ENCODE measurements at regions not wholly inside any gene's neighbourhood (a gene's known extent, or its start where the extent isn't known, plus 50 kb on each side); places are given as distances from the start of the nearest gene placed in this dataset.
"Not testable (repeated sequence)": the region's sequence is repeated elsewhere in the genome, so short reads cannot be mapped to it uniquely, and the experiment has no call there.

GRCh38 chr4:72876946-72877345 lies 192.6 kb downstream of the COX18 start:
- Histone ChIP-seq H3K4me1 (no peaks in the 10 kb centered on the region), H3K36me3 (no peaks in the 10 kb centered on the region), H3K27ac (no peak overlapping the region), H3K9me3 (no peaks in the 10 kb centered on the region), H3K4me3 (no peak overlapping the region), H3K27me3 (no peaks in the 10 kb centered on the region)
- no peak for DNase-seq (ENCODE audit: extremely low spot score in 2 of 2)
- intact Hi-C loops (cut with DNase I), result no loop called here
- TF ChIP-seq POLR2AphosphoS5 (IDR thresholded peaks at IDR 0.05; ENCODE audit: insufficient read depth in 1 of 2, low read depth in 1 of 2) (no peak), CTCF (IDR thresholded peaks at IDR 0.05) (no peak), POLR2A (IDR thresholded peaks at IDR 0.05) (no peak)

GRCh38 chr4:72875545-72875944 lies 194.0 kb downstream of the COX18 start:
- H3K27me3 ChIP-seq, result no peaks in the 10 kb centered on the region
- H3K36me3 ChIP-seq, result no peaks in the 10 kb centered on the region
- no peak overlapping the region for H3K4me3 ChIP-seq
- intact Hi-C loops (cut with DNase I), result no loop called here
- H3K9me3 ChIP-seq, result no peaks in the 10 kb centered on the region
- TF ChIP-seq CTCF (IDR thresholded peaks at IDR 0.05), result no peak
- TF ChIP-seq POLR2AphosphoS5 (IDR thresholded peaks at IDR 0.05; ENCODE audit: insufficient read depth in 1 of 2, low read depth in 1 of 2), result no peak
- no peak for TF ChIP-seq POLR2A (IDR thresholded peaks at IDR 0.05)
- DNase-seq (ENCODE audit: extremely low spot score in 2 of 2), result no peak
- no peak overlapping the region for H3K27ac ChIP-seq
- H3K4me1 ChIP-seq, result no peaks in the 10 kb centered on the region

- Histone ChIP-seq H3K36me3 (no peaks in the 10 kb centered on the region), H3K4me3 (no peak overlapping the region), H3K9me3 (no peaks in the 10 kb centered on the region), H3K27ac (no peak overlapping the region), H3K4me1 (no peaks in the 10 kb centered on the region), H3K27me3 (no peaks in the 10 kb centered on the region)
- intact Hi-C loops (cut with DNase I), result no loop called here
- DNase-seq (ENCODE audit: extremely low spot score in 2 of 2), result no peak
- no peak for TF ChIP-seq CTCF (IDR thresholded peaks at IDR 0.05)
- TF ChIP-seq POLR2A (IDR thresholded peaks at IDR 0.05), result no peak
- TF ChIP-seq POLR2AphosphoS5 (IDR thresholded peaks at IDR 0.05; ENCODE audit: insufficient read depth in 1 of 2, low read depth in 1 of 2), result no peak
Observed at GRCh38 chr4:72875138-72875537, 194.4 kb downstream of the COX18 start.

GRCh38 chr4:72864898-72865297 lies 204.6 kb downstream of the COX18 start:
- no peak overlapping the region for H3K4me3 ChIP-seq
- intact Hi-C loops (cut with DNase I), result no loop called here

GRCh38 chr4:72864277-72864676 lies 205.2 kb downstream of the COX18 start:
- H3K36me3 ChIP-seq; DNase-seq (ENCODE audit: extremely low spot score in 2 of 2); H3K27ac ChIP-seq; H3K9me3 ChIP-seq; intact Hi-C loops (cut with DNase I); H3K4me1 ChIP-seq; H3K4me3 ChIP-seq; H3K27me3 ChIP-seq: not testable (repeated sequence)

More at GRCh38 chr4:72864898-72865297, 204.6 kb downstream of the COX18 start:
- Histone ChIP-seq H3K9me3 (no peaks in the 10 kb centered on the region), H3K27me3 (no peaks in the 10 kb centered on the region), H3K36me3 (no peaks in the 10 kb centered on the region), H3K4me1 (no peaks in the 10 kb centered on the region), H3K27ac (no peak overlapping the region)
- TF ChIP-seq POLR2AphosphoS5 (IDR thresholded peaks at IDR 0.05; ENCODE audit: insufficient read depth in 1 of 2, low read depth in 1 of 2) (no peak), POLR2A (IDR thresholded peaks at IDR 0.05) (no peak), CTCF (IDR thresholded peaks at IDR 0.05) (no peak)
- no peak for DNase-seq (ENCODE audit: extremely low spot score in 2 of 2)

- Histone ChIP-seq H3K4me1 (no peaks in the 10 kb centered on the region), H3K36me3 (no peaks in the 10 kb centered on the region), H3K27ac (no peak overlapping the region), H3K9me3 (no peaks in the 10 kb centered on the region), H3K4me3 (no peak overlapping the region), H3K27me3 (no peaks in the 10 kb centered on the region)
- intact Hi-C loops (cut with DNase I), result no loop called here
- DNase-seq (ENCODE audit: extremely low spot score in 2 of 2), result no peak
- no peak for TF ChIP-seq CTCF (IDR thresholded peaks at IDR 0.05)
Observed at GRCh38 chr4:72860766-72861165, 208.8 kb downstream of the COX18 start.
